H9 (cell line): ENCODE measurements at regions not wholly inside any gene's neighbourhood (a gene's known extent, or its start where the extent isn't known, plus 50 kb on each side); places are given as distances from the start of the nearest gene placed in this dataset.

Source experiments
- DNase-seq: peaks from one replicate; pipeline ENCODE4 v3.0.0-alpha.2; 2017
- H2AFZ ChIP-seq: one replicate; pipeline ENCODE4 v1.6.1; 2013; ENCODE audit warnings: mild to moderate bottlenecking, low read length, control low read depth, moderate library complexity
- H2AK5ac ChIP-seq: 2 replicates; pipeline ENCODE4 v1.6.1; 2013; ENCODE audit warnings: low read length, control low read depth, mixed read lengths; ENCODE audit not compliant: insufficient read length
- H2BK120ac ChIP-seq: one replicate; pipeline ENCODE4 v1.6.1; 2013; ENCODE audit warnings: low read depth, mild to moderate bottlenecking, low read length, control low read depth, inconsistent platforms; ENCODE audit not compliant: poor library complexity, severe bottlenecking
- H2BK12ac ChIP-seq: 2 replicates; pipeline ENCODE4 v1.6.1; 2013; ENCODE audit warnings: low read length, control low read depth, mixed read lengths, low read depth; ENCODE audit not compliant: insufficient read length
- H2BK15ac ChIP-seq: 2 replicates; pipeline ENCODE4 v1.6.1; 2013; ENCODE audit warnings: low read depth, low read length, control low read depth
- H2BK20ac ChIP-seq: one replicate; pipeline ENCODE4 v1.6.1; 2013; ENCODE audit warnings: low read depth, mild to moderate bottlenecking, low read length, control low read depth, inconsistent platforms; ENCODE audit not compliant: poor library complexity, severe bottlenecking
- H2BK5ac ChIP-seq: 2 replicates; pipeline ENCODE4 v1.6.1; 2013; ENCODE audit warnings: low read length, control low read depth, mixed read lengths; ENCODE audit not compliant: insufficient read length
- H3K14ac ChIP-seq: 2 replicates; pipeline ENCODE4 v1.6.1; 2013; ENCODE audit warnings: low read length, control low read depth; ENCODE audit not compliant: insufficient read depth
- H3K18ac ChIP-seq: 2 replicates; pipeline ENCODE4 v1.6.1; 2013; ENCODE audit warnings: low read depth, mild to moderate bottlenecking, mixed read lengths, low read length, control low read depth; ENCODE audit not compliant: insufficient read length
- H3K23ac ChIP-seq: 2 replicates; pipeline ENCODE4 v1.6.1; 2013; ENCODE audit warnings: low read length, control low read depth, mixed read lengths, low read depth; ENCODE audit not compliant: insufficient read length
- H3K23me2 ChIP-seq: 2 replicates; pipeline ENCODE4 v1.6.1; 2013; ENCODE audit warnings: low read depth, mild to moderate bottlenecking, mixed read lengths, low read length, control low read depth; ENCODE audit not compliant: insufficient read length, poor library complexity, severe bottlenecking
- H3K27ac ChIP-seq: 2 replicates; pipeline ENCODE4 v1.5.1; 2013; ENCODE audit warnings: low read length, control low read depth, mixed read lengths, low read depth; ENCODE audit not compliant: insufficient read length
- H3K27me3 ChIP-seq: 2 replicates; pipeline ENCODE4 v1.6.1; 2013; ENCODE audit warnings: low read length, control low read depth, inconsistent platforms; ENCODE audit not compliant: insufficient read depth
- H3K4ac ChIP-seq: 2 replicates; pipeline ENCODE4 v1.6.1; 2013; ENCODE audit warnings: low read depth, mild to moderate bottlenecking, control low read depth, inconsistent platforms, low read length, moderate library complexity
- H3K4me1 ChIP-seq: 2 replicates; pipeline ENCODE4 v1.6.1; 2013; ENCODE audit warnings: low read length, control low read depth, inconsistent platforms; ENCODE audit not compliant: insufficient read depth
- H3K4me2 ChIP-seq: 2 replicates; pipeline ENCODE4 v1.6.1; 2013; ENCODE audit warnings: low read length, control low read depth, mixed read lengths; ENCODE audit not compliant: insufficient read length, insufficient read depth
- H3K56ac ChIP-seq: 2 replicates; pipeline ENCODE4 v1.6.1; 2013; ENCODE audit warnings: low read depth, mild to moderate bottlenecking, mixed read lengths, low read length, control low read depth; ENCODE audit not compliant: insufficient read length
- H3K79me1 ChIP-seq: 2 replicates; pipeline ENCODE4 v1.6.1; 2013; ENCODE audit warnings: low read depth, mild to moderate bottlenecking, moderate library complexity, low read length, control low read depth, inconsistent platforms; ENCODE audit not compliant: insufficient read depth, poor library complexity, severe bottlenecking
- H3K79me2 ChIP-seq: 2 replicates; pipeline ENCODE4 v1.6.1; 2013; ENCODE audit warnings: low read length, control low read depth, inconsistent platforms; ENCODE audit not compliant: insufficient read depth
- H3K9ac ChIP-seq: 2 replicates; pipeline ENCODE4 v1.6.1; 2013; ENCODE audit warnings: low read length, control low read depth, mixed read lengths; ENCODE audit not compliant: insufficient read length; ENCODE audit errors: extremely low read depth
- H3K9me3 ChIP-seq: one replicate; pipeline ENCODE4 v1.6.1; 2013; ENCODE audit warnings: low read depth, low read length, inconsistent platforms; ENCODE audit not compliant: control insufficient read depth
- H3T11ph ChIP-seq: one replicate; pipeline ENCODE4 v1.6.1; 2013; ENCODE audit warnings: mild to moderate bottlenecking, low read length, control low read depth, inconsistent platforms
- H4K20me1 ChIP-seq: one replicate; pipeline ENCODE4 v1.6.1; 2013; ENCODE audit not compliant: control insufficient read depth, insufficient read length, insufficient read depth
- H4K5ac ChIP-seq: 2 replicates; pipeline ENCODE4 v1.6.1; 2013; ENCODE audit warnings: low read depth, mild to moderate bottlenecking, mixed read lengths, low read length, control low read depth; ENCODE audit not compliant: insufficient read length
- H4K8ac ChIP-seq: replicated peaks from 2 replicates; pipeline ENCODE4 v1.6.1; 2013; ENCODE audit warnings: low read length, control low read depth, mixed read lengths, low read depth; ENCODE audit not compliant: insufficient read length
- H4K91ac ChIP-seq: 2 replicates; pipeline ENCODE4 v1.6.1; 2013; ENCODE audit warnings: low read depth, mild to moderate bottlenecking, moderate library complexity, mixed read lengths, low read length, control low read depth; ENCODE audit not compliant: insufficient read length
- H3K27ac Mint-ChIP-seq, 3 experiments: 2 replicates in 2 of 3; 3 replicates in 1 of 3; pipeline ENCODE4 v1.8.0; 2020 to 2021; ENCODE audit warnings: mixed read lengths in 3 of 3, mild to moderate bottlenecking in 1 of 3, moderate library complexity in 1 of 3
- H3K27me3 Mint-ChIP-seq: 2 replicates; pipeline ENCODE4 v1.8.0; 2021; ENCODE audit warnings: low read depth, mild to moderate bottlenecking, moderate library complexity, mixed read lengths
- H3K36me3 Mint-ChIP-seq, 3 experiments: 2 replicates in 2 of 3; 3 replicates in 1 of 3; pipeline ENCODE4 v1.8.0; 2020 to 2021; ENCODE audit warnings: low read depth in 3 of 3, mixed read lengths in 3 of 3; ENCODE audit not compliant: insufficient read depth in 1 of 3
- H3K4me1 Mint-ChIP-seq, 2 experiments: 2 replicates each; pipeline ENCODE4 v1.8.0; 2020; ENCODE audit warnings: mixed read lengths in 2 of 2
- H3K4me3 Mint-ChIP-seq, 2 experiments: 2 replicates in 1 of 2; 3 replicates in 1 of 2; pipeline ENCODE4 v1.8.0; 2020 to 2021; ENCODE audit warnings: mild to moderate bottlenecking in 2 of 2, mixed read lengths in 2 of 2, moderate library complexity in 1 of 2
- H3K9me3 Mint-ChIP-seq, 2 experiments: 2 replicates in 1 of 2; 3 replicates in 1 of 2; pipeline ENCODE4 v1.8.0; 2020; ENCODE audit warnings: mild to moderate bottlenecking in 2 of 2, mixed read lengths in 2 of 2, moderate library complexity in 1 of 2
- WGBS: extraction: QIAGEN DNeasy Blood & Tissue Kit; methylation state at CpG from one replicate; pipeline ENCODE4 v1.1.7; 2013; ENCODE audit warnings: missing lambda C conversion rate, low lambda C conversion rate, mixed read lengths; ENCODE audit not compliant: insufficient read length; ENCODE audit errors: extremely low coverage; 5-methylcytosine and 5-hydroxymethylcytosine counted together
- TF ChIP-seq, protein P1 (sequence below): fragments of 200-600 bp; sonication (generic); conservative IDR thresholded peaks from 3 replicates; pipeline ENCODE4 v1.8.0; 2021; ENCODE audit warnings: antibody characterized with exemption, mild to moderate bottlenecking

DNA sequence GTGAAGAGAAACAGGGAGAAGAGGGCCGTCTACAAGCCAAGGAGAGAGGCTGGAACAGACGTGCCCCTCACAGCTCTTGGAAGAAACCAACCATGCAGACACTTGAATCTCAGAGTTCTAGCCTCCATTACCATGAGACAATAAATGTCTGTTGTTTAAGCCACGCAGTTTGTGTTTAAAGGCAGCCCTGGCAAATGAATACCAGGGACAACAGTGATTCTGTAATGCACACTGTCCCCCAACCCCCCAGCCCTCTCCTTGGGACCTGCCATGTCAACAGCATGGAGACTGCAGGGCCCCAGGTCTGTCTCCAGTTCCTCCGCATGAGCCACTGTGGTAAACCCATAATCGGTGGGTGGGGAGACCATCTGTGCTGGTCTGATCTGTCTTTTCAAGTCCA is 348.0 kb upstream of the KLF3 start:
- Histone ChIP-seq H3K27me3 (no peaks in the 10 kb centered on the region), H3K79me1 (no peaks in the 10 kb centered on the region), H3T11ph (no peak overlapping the region), H2BK20ac (no peak overlapping the region), H4K20me1 (no peaks in the 10 kb centered on the region), H3K4me1 (no peaks in the 10 kb centered on the region; the same call in 1 of the 2 replicates), H4K8ac (no peak overlapping the region), H2BK5ac (no peak overlapping the region), H3K23me2 (no peaks in the 10 kb centered on the region), H3K4me2 (no peak overlapping the region), H3K9ac (no peak overlapping the region), H3K23ac (no peak overlapping the region), H3K79me2 (no peaks in the 10 kb centered on the region), H2AFZ (no peak overlapping the region), H3K14ac (no peak overlapping the region), H3K56ac (no peak overlapping the region), H3K4ac (no peak overlapping the region), H4K91ac (no peak overlapping the region), H3K9me3 (no peaks in the 10 kb centered on the region), H2BK12ac (no peak overlapping the region), H3K18ac (no peak overlapping the region), H4K5ac (no peak overlapping the region), H2AK5ac (no peak overlapping the region), H2BK15ac (no peak overlapping the region), H3K27ac (no peak overlapping the region), H2BK120ac (no peak overlapping the region)
- TF ChIP-seq, protein P1, sequence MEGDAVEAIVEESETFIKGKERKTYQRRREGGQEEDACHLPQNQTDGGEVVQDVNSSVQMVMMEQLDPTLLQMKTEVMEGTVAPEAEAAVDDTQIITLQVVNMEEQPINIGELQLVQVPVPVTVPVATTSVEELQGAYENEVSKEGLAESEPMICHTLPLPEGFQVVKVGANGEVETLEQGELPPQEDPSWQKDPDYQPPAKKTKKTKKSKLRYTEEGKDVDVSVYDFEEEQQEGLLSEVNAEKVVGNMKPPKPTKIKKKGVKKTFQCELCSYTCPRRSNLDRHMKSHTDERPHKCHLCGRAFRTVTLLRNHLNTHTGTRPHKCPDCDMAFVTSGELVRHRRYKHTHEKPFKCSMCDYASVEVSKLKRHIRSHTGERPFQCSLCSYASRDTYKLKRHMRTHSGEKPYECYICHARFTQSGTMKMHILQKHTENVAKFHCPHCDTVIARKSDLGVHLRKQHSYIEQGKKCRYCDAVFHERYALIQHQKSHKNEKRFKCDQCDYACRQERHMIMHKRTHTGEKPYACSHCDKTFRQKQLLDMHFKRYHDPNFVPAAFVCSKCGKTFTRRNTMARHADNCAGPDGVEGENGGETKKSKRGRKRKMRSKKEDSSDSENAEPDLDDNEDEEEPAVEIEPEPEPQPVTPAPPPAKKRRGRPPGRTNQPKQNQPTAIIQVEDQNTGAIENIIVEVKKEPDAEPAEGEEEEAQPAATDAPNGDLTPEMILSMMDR, result no peak
- Mint-ChIP-seq H3K27me3 (peaks cover 2% of the 10 kb centered on the region; the same call in 1 of the 2 replicates), H3K4me1 (peaks cover 19 to 20% of the 10 kb centered on the region in 2 experiments), H3K4me3 (no peak overlapping the region), H3K36me3 (no peaks in the 10 kb centered on the region), H3K27ac (no peak overlapping the region), H3K9me3 (no peaks in the 10 kb centered on the region)
- WGBS, result no CpG with 5 or more reads among the region's 5 CpGs
- DNase-seq, result no peak
